HG03159 (cell line): ENCODE measurements at regions not wholly inside any gene's neighbourhood (a gene's known extent, or its start where the extent isn't known, plus 50 kb on each side); places are given as distances from the start of the nearest gene placed in this dataset.

Experiments
- ATAC-seq: cut with Tn5 transposase; IDR thresholded peaks from one replicate; pipeline ENCODE4 v1.9.1; 2021; ENCODE audit warnings: mild to moderate bottlenecking, moderate library complexity; ENCODE audit not compliant: unreplicated experiment

DNA sequence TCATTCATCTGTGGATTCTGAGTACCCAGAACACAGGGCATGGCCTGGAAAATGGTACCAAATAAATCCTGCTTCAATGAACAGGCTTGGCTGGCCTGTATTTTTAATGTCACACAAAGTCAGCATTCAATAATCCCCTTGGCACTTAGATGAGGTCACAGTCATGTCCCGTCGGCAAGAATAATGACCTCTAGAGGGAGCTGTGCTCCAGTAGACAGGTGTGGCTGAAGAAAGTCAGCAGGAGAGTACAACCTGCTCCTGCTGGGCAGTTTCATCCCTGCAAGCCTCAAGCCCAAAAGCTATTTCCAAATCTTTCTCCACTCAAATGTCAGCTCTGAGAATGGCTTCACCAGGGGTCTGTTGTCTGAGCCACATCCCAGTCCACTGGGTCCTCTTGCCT lies 404.0 kb upstream of the F9 start:
- ATAC-seq = peak; percentile 89

DNA sequence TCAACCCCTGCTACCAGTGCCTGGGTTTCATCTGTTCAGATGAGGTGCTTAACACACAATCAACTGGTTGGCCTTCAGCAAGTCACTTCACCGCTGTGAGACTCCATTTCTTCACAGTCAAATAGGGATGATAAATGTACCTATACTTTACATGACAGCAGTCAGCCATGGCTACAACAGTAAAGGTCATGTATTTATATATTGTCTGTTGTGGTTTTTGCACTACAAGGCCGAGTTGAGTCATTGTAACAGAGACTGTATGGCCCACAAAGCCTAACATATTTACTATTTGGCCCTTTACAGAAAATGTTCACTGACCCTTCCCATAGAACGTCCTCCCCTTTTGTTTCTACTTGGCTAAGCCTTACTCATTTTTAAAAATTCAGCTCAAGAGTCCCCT lies 404.6 kb upstream of the F9 start:
- ATAC-seq = no peak

DNA sequence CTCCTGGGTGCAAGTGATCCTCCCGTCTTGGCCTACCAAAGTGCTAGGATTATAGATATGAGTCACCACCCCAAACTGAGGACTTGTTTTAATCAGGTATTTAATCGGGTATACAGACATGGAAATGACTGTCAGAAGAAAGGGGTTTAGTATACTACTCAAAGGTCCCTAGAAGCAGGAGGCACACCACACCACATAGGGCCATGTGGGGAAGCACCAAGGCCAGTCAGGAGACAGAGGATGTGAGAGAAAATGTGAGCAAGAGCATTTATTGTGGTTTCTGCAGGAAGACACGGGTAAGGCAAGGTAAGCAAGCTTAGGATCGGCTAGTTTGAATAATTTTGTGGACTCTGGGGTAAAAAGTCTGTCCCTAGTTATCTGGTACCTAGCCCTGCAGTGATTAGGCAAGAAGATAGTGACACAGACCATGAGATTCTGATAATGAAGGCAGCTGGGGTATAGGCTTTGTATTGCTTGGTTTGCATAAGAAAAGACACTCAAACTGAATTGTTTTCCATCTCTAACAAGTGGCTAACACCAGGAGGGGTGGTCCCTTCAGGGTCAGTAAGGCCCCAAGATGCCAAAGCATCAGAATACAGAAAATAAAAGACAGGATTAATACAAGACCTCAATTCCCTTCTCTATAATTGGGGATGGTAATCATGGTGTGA lies 408.8 kb upstream of the F9 start:
- ATAC-seq = no peak

DNA sequence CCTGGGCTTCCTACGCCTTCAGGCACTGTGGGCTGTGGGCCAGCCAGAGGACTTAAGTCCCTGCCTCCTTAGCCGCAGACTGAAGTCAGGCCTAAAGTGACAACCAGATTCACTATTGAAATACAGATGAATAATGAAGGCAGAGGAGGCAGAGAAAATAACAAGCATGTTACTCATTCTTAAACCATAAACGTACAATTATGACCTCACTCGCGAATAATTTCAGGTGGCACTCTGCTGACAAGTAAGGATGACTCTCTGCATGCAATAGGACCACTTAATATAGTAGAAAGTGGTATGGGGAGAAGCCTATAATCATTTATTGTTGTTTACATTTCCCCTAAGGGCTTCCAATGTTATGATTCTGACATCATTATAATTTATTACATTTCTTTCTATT lies 409.2 kb upstream of the FGF13 start:
- no peak for ATAC-seq

DNA sequence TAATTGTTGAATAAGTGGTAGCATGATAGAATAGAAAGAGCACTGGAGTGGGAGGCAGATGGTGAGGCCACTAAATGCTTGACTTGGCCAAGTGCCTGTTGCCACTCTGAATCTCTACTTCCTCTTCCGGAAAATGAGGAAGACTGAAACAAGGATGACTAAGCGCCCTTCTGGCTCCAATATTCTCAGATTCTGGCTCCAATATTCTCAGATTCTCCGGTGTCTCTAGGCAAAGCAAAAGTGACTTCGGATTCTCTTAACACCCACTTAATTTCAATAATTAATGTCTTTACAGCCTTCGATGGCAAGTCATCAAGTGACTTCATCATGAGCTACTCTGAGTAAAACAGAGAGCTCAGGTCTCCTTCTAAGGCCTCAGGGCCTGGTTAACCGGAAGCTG lies 402.2 kb upstream of the FGF13 start:
- no peak for ATAC-seq

DNA sequence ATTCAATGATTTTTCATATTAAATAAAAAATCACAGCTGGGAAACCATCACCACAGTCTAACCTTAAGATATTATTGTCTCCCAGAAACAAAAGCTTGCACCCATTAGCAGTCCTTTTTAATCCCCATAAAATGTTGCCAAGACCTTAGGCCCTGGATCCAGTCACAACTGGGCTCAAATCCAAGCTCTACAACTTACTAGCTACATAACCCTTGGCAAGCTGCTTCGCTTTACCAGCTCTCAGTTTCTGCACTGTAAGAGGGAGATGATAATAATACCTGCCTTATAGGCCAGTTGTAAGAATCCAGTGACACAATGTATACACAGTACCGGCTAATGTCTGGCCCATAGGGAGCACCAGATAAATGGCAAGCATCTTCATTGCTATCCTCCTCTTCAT lies 400.9 kb upstream of the FGF13 start:
- no peak for ATAC-seq

DNA sequence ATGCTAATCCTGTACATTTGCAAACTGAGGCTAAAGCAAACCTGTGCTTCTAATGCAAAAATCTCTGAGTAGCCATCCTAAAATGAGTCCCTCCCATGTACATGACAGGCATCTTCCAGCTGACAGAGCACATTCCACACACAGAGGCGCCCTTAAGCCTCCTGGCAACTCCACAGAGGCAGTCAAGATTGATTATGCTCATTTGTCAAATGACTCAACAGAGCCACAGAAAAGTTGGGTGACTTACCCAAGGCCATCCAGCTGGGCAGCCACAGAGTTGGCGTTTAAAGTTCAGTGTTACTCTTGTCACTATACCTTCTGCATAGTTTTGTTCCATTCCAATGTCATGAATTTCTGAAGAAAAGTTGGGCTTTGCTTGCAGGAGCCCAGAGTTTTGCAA lies 394.6 kb upstream of the FGF13 start:
- no peak for ATAC-seq

DNA sequence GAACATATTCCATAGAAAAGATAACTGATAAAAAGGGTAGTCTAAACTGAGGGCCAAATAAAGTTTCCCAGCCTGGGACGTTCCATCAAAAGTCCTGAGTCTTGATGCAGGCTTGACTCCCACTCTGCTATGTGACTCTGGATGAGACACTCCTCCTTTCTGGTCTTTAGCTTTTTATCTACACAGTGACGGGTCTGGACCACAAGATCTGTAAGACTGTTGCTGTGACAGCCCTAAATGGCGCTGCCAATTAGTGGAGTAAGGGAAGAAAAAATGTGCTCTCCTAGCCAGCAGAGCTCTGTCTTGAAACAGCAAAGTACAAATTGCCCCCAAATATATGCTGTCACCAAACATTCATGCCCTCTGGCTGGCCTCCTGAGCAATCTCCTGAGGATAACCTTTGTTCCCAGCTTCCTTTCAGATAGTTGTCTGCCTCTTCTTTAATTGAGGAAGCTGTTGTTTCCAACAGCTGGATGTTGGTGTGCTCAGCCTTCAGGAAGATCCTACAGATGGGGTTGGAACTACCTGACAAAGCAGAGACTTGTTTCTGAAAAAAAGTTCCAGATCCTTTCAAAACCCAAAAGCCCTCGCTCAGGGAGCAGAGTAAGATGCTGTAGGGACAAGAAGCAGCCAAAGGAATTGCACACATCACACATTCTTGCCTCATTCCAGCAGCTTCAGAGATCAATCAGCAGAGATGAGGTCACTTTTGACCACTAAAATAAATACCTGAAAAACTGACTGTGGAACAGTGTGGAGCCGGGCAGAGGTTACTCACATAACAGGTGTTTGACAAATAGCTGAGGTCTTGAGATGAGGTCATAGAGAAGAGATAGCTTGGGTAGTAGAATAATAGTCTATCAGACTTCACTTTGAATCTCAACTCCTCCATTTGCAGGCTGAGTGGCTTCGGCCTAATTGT lies 383.4 kb upstream of the FGF13 start:
- no peak for ATAC-seq

DNA sequence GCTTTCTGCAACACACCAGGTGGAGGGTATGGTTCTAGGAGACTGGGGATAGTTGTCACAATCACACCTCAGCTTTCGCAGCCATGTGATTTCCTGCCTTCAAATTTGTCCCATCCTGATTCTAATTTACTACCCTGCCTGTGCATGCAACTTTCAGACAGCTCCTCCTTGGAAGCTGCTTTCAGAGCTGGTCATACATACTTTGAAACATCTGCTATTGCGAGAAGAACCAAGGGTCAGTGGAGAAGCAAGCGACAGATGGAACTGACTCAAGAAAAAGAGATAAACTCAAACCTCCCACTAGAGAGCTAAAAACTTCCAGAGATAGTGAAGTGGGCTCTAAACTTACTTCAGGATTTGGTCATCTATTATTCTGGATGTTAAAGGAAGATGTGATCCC lies 381.7 kb upstream of the FGF13 start:
- no peak for ATAC-seq

DNA sequence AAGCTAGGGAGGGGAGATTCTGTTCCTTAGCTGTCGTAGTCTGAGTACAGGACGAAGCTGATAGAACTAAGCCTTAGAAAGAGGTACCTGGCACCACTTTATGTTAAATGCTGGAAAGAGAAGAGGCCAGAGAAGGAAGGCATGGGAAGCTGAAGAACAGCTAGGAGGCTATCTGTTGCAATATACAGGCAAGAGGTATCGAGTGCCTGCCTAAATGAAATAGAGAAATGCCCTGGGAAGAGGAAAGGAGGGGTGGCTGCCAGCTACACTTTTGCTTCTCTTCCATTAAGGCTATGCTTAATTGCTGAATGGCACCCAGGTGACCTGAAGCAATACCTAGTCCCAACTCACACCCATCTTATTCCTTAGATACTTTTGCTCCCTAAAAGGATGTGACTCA lies 380.4 kb upstream of the FGF13 start:
- no peak for ATAC-seq

DNA sequence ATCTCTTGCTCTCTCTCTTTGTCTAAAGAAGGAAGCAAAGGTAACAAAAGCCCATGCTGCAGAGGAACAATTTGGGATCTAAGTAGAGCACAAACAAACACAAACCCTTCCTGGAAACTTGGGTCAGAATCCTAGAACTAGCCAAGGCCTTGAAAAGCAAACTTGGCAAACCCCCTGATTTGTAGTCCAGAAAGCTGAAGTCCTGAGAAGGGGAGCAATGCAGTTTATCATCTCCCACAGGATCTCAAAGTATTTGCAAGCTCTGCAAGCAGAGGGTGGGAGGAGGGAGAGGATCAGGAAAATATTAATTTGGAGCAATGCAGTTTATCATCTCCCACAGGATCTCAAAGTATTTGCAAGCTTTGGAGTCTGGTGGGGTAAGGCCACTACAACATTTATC lies 379.5 kb upstream of the FGF13 start:
- no peak for ATAC-seq

DNA sequence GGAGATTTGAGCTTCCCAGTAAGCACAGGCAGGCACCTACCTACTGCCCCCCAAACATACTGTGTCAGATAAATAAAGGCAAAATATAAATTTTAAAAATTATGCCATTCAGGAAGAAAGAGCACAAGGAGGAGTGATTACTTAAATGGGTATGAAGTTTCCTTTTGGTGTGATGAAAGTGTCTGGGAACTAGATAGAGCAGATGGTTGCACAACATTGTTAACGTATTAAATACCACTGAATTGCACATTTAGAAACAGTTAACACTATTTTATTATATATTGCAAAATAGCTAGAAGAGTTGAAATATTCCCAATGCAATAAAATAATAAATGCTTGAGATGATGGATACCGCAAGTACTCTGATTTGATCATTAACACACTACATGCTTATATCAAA lies 374.7 kb upstream of the FGF13 start:
- ATAC-seq = no peak

DNA sequence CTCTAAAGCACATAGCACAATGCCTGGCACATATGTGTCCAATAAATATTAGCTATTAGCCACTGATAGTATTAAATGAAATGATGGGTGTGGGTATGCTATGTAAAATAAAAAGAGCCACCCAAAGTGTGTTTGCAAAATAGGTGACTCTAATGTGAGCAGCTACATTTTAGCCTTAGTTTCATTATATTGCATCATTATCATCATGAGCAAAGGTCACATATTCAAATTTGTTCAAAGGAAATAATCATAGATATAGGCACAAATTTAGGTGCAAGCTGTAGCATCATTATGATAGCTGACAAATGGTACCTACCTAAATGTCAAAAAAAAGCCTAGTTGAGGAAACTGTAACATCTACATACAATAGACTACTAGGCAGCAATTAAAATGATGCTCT lies 373.9 kb upstream of the FGF13 start:
- ATAC-seq = no peak

DNA sequence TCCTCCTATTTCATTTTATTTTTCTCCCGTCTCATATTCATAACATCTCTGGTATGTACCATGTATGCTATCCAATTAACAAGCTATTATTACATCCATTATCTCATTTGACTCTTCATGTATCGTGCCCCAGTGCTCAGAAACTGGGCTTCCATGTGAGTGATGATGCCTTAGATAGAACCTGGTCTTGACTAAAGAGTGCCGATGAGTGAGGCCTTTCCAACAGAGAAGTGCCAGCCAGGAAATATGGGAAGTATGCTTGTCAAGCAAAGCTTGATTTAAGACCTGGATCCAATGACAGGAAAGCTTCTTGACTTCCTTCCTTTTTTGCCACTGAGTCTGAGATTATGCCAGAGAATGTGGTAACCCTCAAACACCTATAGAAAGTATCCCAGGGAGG lies 371.7 kb upstream of the FGF13 start:
- no peak for ATAC-seq

DNA sequence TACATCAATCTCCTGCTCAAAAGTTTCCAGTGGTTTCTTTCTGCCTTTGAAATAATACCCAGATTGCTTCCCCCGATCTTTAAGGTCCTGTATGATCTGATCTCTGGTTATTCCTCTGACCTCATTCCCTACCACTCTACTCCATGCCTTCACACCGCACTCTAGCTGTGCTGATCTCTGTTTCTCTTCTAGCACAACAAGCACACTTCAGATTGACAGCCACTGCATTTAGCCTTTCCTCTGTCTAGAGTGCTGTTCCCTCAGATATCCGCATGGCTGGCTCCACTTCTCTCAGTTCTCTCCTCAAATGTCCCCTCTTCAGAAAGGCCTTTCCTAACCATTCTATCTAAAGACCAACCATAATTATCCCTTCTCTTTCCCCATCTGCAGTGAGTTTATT lies 370.4 kb upstream of the FGF13 start:
- ATAC-seq = no peak

DNA sequence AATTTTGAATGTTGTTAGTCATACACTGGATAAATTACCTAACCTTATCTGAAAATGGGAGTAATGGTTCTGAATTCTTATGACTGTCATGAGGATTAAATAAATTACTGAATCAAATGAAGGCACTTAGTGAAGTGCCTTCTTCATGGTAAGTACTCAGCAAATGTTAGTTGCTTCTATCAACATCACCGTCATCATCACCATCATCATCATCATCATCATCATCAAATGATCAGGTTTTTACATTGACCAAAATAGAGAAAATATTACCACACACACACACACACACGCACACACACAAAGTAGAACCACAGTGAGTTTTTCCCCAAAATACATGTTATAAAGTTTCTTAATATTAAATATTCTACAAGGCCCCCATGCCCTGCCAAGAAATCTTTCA lies 368.3 kb upstream of the FGF13 start:
- no peak for ATAC-seq

DNA sequence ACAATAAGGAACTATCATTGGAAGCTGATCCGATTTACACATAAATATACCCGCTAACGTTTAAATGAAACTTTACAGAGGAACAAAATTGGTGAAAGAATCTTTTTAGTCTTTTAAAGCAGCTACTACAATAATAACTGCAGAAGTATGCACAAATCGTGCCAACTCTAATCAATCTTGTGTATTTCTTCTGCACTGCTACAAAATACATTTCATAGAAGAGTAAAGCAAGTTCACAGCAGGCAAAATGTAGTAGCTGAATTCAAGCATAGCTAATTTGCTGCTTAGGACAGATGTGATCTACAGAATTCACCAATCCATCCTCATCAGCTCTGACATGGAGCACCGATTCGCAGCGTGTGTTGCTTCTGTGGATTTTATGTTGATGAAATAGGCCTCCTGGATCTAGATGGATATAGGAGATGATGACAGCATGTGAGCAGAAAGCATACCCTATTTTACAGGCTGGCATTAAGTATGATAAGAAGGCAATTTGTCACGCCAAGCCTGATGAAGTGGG lies 367.3 kb upstream of the FGF13 start:
- ATAC-seq = no peak

DNA sequence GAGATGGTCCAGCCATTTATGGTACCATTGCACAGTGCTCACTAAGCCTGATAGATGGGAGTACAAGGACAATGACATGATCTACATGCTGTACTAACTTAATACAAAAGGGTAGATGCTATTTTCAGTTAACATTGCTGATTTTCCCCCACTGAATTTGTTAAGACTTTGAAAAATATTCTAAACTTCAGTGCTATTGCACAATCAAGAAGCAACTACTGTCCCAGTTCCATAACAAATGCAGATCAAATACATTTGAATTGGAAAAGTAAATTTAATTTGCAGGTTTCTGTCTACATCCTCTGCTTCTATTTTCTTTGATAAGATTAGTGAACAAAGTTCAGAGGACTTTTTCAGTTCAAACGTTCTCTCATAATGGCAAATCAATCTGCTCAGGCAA lies 366.8 kb upstream of the FGF13 start:
- ATAC-seq = no peak

DNA sequence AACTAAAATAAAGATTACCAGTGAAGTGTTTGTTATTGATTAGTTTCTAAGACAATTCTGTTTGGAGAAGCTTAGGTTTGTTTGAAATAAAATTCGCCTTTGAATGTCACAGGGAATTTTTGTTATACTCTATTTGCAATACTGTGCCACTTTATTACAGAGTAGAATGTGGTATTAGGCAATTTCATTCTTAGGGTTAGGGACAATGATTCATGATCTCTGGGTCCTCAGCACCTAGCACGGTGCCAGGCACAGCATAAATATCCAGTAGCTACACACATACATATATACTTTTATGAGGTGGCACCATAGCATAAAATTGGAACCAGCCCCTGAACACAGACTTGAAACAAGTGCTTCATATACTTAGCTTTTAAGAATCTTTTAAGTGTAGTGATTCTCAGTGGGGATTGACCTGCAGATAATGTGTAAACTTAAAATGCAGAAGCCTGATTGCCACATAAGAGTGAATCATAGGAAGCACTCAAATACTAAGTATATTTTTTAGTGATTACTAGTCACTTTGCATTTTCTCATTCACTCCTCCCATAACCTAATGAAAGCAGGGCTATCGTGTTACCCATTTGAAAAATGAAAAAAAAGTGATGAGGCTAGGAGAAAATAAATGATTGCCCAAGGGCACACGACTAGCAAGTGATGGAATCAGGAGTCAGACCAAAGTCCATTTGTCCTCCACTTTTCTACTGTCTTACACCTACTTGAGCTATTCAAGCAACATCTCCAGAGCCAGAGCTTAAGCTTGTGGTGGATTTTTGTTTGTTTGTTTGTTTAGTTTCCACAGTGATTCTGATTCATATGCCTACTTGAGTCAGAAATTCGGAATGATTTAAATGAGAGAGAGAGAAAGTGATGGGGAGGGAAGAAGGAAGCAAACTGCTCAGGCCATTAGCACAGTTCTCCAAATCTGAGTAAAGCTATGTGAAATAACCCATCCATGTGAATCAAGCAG lies 366.0 kb upstream of the FGF13 start:
- ATAC-seq = no peak

DNA sequence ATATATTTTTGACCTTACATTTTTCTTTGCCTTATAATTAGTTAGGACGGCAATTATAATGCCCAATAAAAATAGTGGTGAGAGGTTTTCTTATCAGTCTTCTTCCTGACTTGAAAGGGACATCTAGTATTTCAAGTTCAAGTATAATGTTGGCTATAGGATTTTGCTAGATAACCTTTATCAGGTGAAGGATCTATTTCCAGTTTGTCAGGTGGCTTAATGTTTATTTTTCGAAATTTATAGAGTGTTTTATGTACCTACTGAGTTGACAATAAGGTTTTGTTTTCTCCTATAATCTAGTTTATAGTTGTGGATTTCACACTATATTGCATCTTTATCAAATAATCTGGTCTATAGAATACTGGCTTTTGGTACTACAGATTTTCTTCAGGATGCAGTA lies 351.8 kb upstream of the FGF13 start:
- no peak for ATAC-seq

DNA sequence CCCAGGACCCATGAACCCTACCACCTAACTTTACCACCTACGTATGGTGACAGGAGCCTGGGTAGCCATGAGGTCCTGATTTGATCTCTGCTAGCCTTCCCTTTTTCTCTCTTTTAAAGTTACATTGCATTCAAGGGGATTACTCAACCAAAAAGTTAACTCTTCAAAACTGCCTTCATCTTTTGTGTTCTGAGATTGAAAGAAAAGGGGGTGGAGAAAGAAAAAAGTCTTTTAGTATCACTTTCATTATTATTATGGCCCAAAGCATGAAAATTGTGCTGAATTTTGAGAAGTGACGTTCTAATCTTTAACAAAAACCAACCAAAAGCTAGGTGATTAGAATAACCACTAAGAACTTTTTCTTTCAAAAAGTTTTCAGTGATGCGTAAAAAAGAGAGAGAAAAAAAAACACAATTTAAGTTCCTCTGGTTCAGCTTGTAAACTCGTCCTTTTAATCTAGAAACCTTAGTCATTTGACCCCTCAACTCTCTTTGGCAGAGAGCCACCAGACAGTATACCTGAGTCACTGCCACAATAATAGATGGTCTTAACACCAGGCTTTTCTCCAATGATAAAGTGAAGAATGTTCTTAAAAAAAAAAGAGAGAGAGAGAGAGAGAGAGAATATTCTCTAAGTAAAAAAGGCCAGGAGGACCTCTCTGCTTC lies 347.4 kb upstream of the FGF13 start:
- no peak for ATAC-seq
